ENCODE measurements at regions not wholly inside any gene's neighbourhood (a gene's known extent, or its start where the extent isn't known, plus 50 kb on each side); places are given as distances from the start of the nearest gene placed in this dataset.

DNA sequence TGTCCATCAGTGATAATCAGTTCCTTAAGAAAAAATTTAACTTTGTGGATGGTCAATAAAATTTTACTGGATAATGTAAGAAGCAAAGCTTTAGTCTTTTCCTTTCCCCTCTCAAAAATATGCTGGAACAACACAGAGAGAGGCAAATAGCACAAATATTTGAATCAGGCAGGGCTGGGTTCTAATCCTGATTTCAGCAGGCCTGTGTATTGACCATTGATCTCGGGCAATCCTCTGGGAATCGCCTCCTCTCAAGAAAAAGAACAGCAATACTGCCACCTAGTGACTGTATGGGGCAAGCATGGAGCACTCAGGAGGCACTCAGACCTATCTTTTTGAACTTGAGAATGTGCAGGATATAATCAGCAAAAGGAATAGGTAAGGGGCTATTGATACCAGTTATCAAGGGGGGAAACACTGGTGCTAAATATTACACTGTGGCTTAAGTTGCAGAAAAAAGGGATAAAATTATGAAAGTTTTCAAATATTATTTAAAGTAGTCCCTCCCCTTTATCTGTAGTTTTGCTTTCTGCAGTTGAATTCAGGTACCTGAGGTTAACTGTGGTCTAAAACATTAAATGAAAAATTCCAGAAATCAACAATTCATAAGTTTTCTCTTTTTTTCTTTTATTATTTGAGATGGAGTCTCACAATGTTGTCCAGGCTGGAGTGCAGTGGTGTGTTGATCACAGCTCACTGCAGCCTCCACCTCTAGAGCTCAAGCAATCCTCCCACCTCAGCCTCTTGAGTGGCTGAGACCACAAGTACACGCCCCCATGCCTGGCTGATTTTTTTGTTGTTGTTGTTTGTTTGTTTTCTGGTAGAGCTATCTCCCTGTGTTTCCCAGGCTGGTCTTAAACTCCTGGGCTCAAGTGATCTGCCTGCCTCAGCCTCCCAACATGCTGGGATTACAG is 91.8 kb upstream of the NHSL1 start:
- Mint-ChIP-seq H3K36me3 (ENCODE audit: low read depth) (no peaks in the 10 kb centered on the region), H3K27ac (peak overlapping the region; percentile 13; the same call in 1 of the 2 replicates), H3K4me3 (no peak overlapping the region), H3K4me1 (peaks cover 61% of the 10 kb centered on the region), H3K27me3 (ENCODE audit: insufficient read depth, low read depth, poor library complexity) (peaks cover 14% of the 10 kb centered on the region), H3K9me3 (no peaks in the 10 kb centered on the region)
- H3K4me1 ChIP-seq (ENCODE audit: insufficient read depth): peaks cover 38% of the 10 kb centered on the region
- ATAC-seq (peak; percentile 71), DNase-seq (ENCODE audit: low spot score) (peak; percentile 93)
- peak; percentile 88 to 94 for TF ChIP-seq CTCF (conservative IDR thresholded peaks at IDR 0.05; ENCODE audit: low read depth in 2 of 2)
- no peak for TF ChIP-seq ETS1 (IDR thresholded peaks at IDR 0.05)
- H3K27me3 ChIP-seq (ENCODE audit: insufficient read depth): no peaks in the 10 kb centered on the region
- peaks cover 4% of the 10 kb centered on the region; the same call in 1 of the 2 replicates for H4K20me1 ChIP-seq (replicated peaks; ENCODE audit: insufficient read depth)
- H3K9me2 ChIP-seq (ENCODE audit: insufficient read depth): no peaks in the 10 kb centered on the region
- no peak overlapping the region for H2AFZ ChIP-seq
- peaks cover 35% of the 10 kb centered on the region for H3K79me2 ChIP-seq (replicated peaks; ENCODE audit: insufficient read depth)
- no peaks in the 10 kb centered on the region for H3F3A ChIP-seq (replicated peaks; ENCODE audit: low read depth)
- H3K36me3 ChIP-seq (ENCODE audit: insufficient read depth): no peaks in the 10 kb centered on the region
- no peak overlapping the region for H3K27ac ChIP-seq (ENCODE audit: low read depth)
- no peak overlapping the region for H3K4me2 ChIP-seq
- H3K4me3 ChIP-seq: no peak overlapping the region

DNA sequence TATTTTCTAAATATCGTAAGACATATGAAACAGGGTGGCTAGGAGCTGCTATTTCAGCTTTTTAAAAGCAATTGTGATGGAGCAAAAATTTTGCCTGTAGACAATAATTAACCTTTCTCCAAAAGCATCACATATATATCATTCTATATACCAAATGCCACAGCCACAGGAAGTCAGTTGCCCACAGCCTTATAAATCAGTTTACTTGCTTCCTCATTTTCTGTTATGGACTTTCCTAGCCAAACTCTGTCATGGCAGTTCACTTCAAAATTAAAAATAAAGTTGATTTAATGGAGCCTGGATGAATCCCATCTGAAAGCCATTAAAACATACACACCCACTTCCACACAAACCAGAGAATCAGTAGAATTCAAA is 93.4 kb upstream of the NHSL1 start:
- Histone ChIP-seq H3K4me3 (peak overlapping the region; percentile 29), H3K27me3 (ENCODE audit: insufficient read depth) (no peaks in the 10 kb centered on the region), H4K20me1 (replicated peaks; ENCODE audit: insufficient read depth) (peaks cover 4% of the 10 kb centered on the region; the same call in 1 of the 2 replicates), H3K4me1 (ENCODE audit: insufficient read depth) (peaks cover 49% of the 10 kb centered on the region), H3K4me2 (peak overlapping the region; percentile 62), H3K79me2 (replicated peaks; ENCODE audit: insufficient read depth) (peaks cover 24% of the 10 kb centered on the region), H3K27ac (ENCODE audit: low read depth) (no peak overlapping the region), H2AFZ (no peak overlapping the region), H3F3A (replicated peaks; ENCODE audit: low read depth) (no peaks in the 10 kb centered on the region), H3K36me3 (ENCODE audit: insufficient read depth) (no peaks in the 10 kb centered on the region), H3K9me2 (ENCODE audit: insufficient read depth) (no peaks in the 10 kb centered on the region)
- no peak for DNase-seq (ENCODE audit: low spot score)
- Mint-ChIP-seq H3K9me3 (no peaks in the 10 kb centered on the region), H3K4me1 (peaks cover 75% of the 10 kb centered on the region), H3K36me3 (ENCODE audit: low read depth) (no peaks in the 10 kb centered on the region), H3K27me3 (ENCODE audit: insufficient read depth, low read depth, poor library complexity) (peaks cover 14% of the 10 kb centered on the region), H3K27ac (peak overlapping the region; percentile 73), H3K4me3 (peak overlapping the region; percentile 60)
- no peak for ATAC-seq
- TF ChIP-seq JUNB (IDR thresholded peaks at IDR 0.05; ENCODE audit: unreplicated experiment) (no peak), CTCF (conservative IDR thresholded peaks at IDR 0.05; ENCODE audit: low read depth in 2 of 2) (no peak), ZNF331 (CRISPR knock-in tag; IDR thresholded peaks at IDR 0.05; ENCODE audit: low read depth) (no peak), ZNF114 (CRISPR knock-in tag; IDR thresholded peaks at IDR 0.05) (no peak), ZNF462 (CRISPR knock-in tag; IDR thresholded peaks at IDR 0.05) (no peak), ETS1 (IDR thresholded peaks at IDR 0.05) (no peak)

Measured in GM23338 (cell line).